ENCODE measurements at regions not wholly inside any gene's neighbourhood (a gene's known extent, or its start where the extent isn't known, plus 50 kb on each side); places are given as distances from the start of the nearest gene placed in this dataset.

GRCh38 chr1:232872284-232872683 is 67.1 kb downstream of the MAP10 start:
- H3K4me3 ChIP-seq (ENCODE audit: low read depth, low read length), result no peak overlapping the region
- DNase-seq, result no peak
- no peak for TF ChIP-seq CTCF (IDR thresholded peaks at IDR 0.05; ENCODE audit: low read depth, low read length, missing control alignments)
- in situ Hi-C loops (cut with HindIII; ENCODE audit: low pct_ligation_motif_present, low sequenced_read_pairs), result no loop called here
- H3K27ac ChIP-seq, result no peak overlapping the region
- H3K27me3 ChIP-seq (replicated peaks), result no peaks in the 10 kb centered on the region
- H3K36me3 ChIP-seq (replicated peaks), result no peaks in the 10 kb centered on the region

GRCh38 chr1:232872738-232873137 is 67.5 kb downstream of the MAP10 start:
- in situ Hi-C loops (cut with HindIII; ENCODE audit: low pct_ligation_motif_present, low sequenced_read_pairs), result no loop called here
- Histone ChIP-seq H3K27ac (no peak overlapping the region), H3K36me3 (replicated peaks) (no peaks in the 10 kb centered on the region), H3K4me3 (ENCODE audit: low read depth, low read length) (no peak overlapping the region), H3K27me3 (replicated peaks) (no peaks in the 10 kb centered on the region)
- TF ChIP-seq CTCF (IDR thresholded peaks at IDR 0.05; ENCODE audit: low read depth, low read length, missing control alignments), result no peak
- no peak for DNase-seq

DNA sequence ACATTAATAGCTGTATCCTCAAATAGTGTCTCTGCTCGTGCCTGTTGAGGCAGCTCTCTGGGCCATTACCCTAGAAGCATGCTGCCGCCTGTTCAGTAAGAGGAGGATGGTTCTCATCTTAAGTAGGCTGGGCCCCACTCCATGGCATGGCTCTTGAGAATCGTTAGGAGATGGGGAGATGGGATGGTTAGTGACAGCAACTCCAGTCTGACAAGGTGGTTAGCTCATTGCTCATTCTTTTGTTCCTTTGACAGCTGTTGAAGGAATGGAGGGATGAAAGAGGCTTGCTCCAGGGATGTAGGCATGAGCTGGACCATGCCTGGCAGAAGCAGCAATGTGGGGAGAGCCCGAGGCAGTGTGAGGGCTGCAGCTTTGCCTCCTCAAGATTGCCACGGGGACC is 68.2 kb downstream of the MAP10 start:
- no peaks in the 10 kb centered on the region for H3K36me3 ChIP-seq (replicated peaks)
- H3K4me3 ChIP-seq (ENCODE audit: low read depth, low read length), result no peak overlapping the region
- no peak for DNase-seq
- in situ Hi-C loops (cut with HindIII; ENCODE audit: low pct_ligation_motif_present, low sequenced_read_pairs), result no loop called here
- H3K27me3 ChIP-seq (replicated peaks), result peaks cover 1% of the 10 kb centered on the region
- H3K27ac ChIP-seq, result no peak overlapping the region
- TF ChIP-seq CTCF (IDR thresholded peaks at IDR 0.05; ENCODE audit: low read depth, low read length, missing control alignments), result no peak

GRCh38 chr1:232873931-232874330 is 68.7 kb downstream of the MAP10 start:
- TF ChIP-seq CTCF (IDR thresholded peaks at IDR 0.05; ENCODE audit: low read depth, low read length, missing control alignments), result no peak
- Histone ChIP-seq H3K27me3 (replicated peaks) (peaks cover 3% of the 10 kb centered on the region), H3K4me3 (ENCODE audit: low read depth, low read length) (no peak overlapping the region), H3K36me3 (replicated peaks) (no peaks in the 10 kb centered on the region), H3K27ac (no peak overlapping the region)
- in situ Hi-C loops (cut with HindIII; ENCODE audit: low pct_ligation_motif_present, low sequenced_read_pairs), result no loop called here
- DNase-seq, result no peak

DNA sequence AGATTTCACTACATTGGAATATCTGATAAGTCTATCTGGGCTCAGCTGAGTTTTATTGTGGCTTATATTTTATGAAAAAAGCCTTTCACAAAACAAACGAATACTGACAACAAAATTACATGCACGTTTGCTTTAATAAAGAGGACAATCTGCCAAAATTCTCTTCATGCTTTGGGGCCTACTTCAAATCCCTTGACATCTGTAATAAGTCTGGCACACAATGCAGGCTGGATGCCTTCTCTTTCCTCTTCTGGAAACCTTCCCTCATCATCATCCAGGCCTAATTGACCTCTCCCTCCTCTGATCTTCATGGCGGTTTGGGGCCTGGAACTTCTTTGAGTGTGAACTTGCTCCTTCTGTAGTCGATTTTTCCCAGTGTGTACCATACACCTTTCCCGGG is 70.3 kb downstream of the MAP10 start:
- Histone ChIP-seq H3K27me3 (replicated peaks) (peaks cover 3% of the 10 kb centered on the region), H3K36me3 (replicated peaks) (no peaks in the 10 kb centered on the region), H3K27ac (no peak overlapping the region), H3K4me3 (ENCODE audit: low read depth, low read length) (no peak overlapping the region)
- in situ Hi-C loops (cut with HindIII; ENCODE audit: low pct_ligation_motif_present, low sequenced_read_pairs), result no loop called here
- no peak for TF ChIP-seq CTCF (IDR thresholded peaks at IDR 0.05; ENCODE audit: low read depth, low read length, missing control alignments)
- DNase-seq, result no peak

GRCh38 chr1:232876506-232877364 is 71.5 kb downstream of the MAP10 start:
- no peak for DNase-seq
- Histone ChIP-seq H3K4me3 (ENCODE audit: low read depth, low read length) (no peak overlapping the region), H3K27ac (no peak overlapping the region), H3K36me3 (replicated peaks) (no peaks in the 10 kb centered on the region), H3K27me3 (replicated peaks) (peaks cover 3% of the 10 kb centered on the region)
- in situ Hi-C loops (cut with HindIII; ENCODE audit: low pct_ligation_motif_present, low sequenced_read_pairs), result no loop called here
- no peak for TF ChIP-seq CTCF (IDR thresholded peaks at IDR 0.05; ENCODE audit: low read depth, low read length, missing control alignments)

All from brain microvascular endothelial cell (primary cell).